Memory B cell (primary cell): ENCODE measurements at regions not wholly inside any gene's neighbourhood (a gene's known extent, or its start where the extent isn't known, plus 50 kb on each side); places are given as distances from the start of the nearest gene placed in this dataset.

ENCODE experiments used
- ATAC-seq: fragments of 150-1000 bp; cut with Tn5 transposase; 2 replicates; pipeline ENCODE4 v1.10.0; 2021; ENCODE audit warnings: low read depth, mild to moderate bottlenecking, moderate library complexity
- DNase-seq, 2 donors: peaks; one replicate each; pipeline ENCODE4 v3.0.0; 2022; ENCODE audit warnings: low spot score in 2 of 2
- H3K27ac Mint-ChIP-seq: one replicate; pipeline ENCODE4 v1.8.0; 2022; ENCODE audit warnings: mild to moderate bottlenecking, moderate library complexity, mixed read lengths
- H3K27me3 Mint-ChIP-seq: one replicate; pipeline ENCODE4 v1.8.0; 2022; ENCODE audit warnings: mixed read lengths
- H3K36me3 Mint-ChIP-seq: one replicate; pipeline ENCODE4 v1.8.0; 2022; ENCODE audit warnings: mild to moderate bottlenecking, mixed read lengths
- H3K4me1 Mint-ChIP-seq: one replicate; pipeline ENCODE4 v1.8.0; 2022; ENCODE audit warnings: mixed read lengths
- H3K4me3 Mint-ChIP-seq: one replicate; pipeline ENCODE4 v1.8.0; 2022; ENCODE audit warnings: mild to moderate bottlenecking, moderate library complexity, mixed read lengths
- H3K9me3 Mint-ChIP-seq: one replicate; pipeline ENCODE4 v1.8.0; 2022; ENCODE audit warnings: mixed read lengths

DNA sequence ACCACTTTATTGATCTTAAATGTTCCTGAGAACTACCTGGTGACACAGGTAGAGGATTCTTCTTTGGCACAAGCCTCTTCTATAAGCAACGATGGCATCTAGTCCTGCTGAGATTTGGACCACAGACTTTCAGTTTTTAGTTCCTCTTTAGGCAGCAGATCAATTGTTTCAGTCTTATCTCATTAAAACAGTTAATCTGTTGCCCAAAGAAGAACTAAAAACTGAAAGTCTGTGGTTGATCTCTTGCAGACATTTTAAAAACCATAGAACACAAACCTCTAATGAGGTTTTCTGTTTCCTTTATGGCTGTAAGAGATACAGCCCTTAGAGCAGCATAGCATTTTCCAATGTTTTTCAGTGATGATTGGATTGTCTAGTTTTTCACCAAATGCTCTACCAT lies 480.9 kb downstream of the MTRR start:
- H3K9me3 Mint-ChIP-seq, result peaks cover 8% of the 10 kb centered on the region
- H3K4me1 Mint-ChIP-seq, result peaks cover 2% of the 10 kb centered on the region

GRCh38 chr5:8350644-8351339 lies 481.8 kb downstream of the MTRR start:
- ATAC-seq (no peak), DNase-seq (no peak)
- Mint-ChIP-seq H3K4me1 (peaks cover 2% of the 10 kb centered on the region), H3K27me3 (no peaks in the 10 kb centered on the region), H3K36me3 (no peaks in the 10 kb centered on the region), H3K9me3 (peaks cover 4% of the 10 kb centered on the region), H3K4me3 (no peak overlapping the region), H3K27ac (no peak overlapping the region)

More for the DNA sequence above, 480.9 kb downstream of the MTRR start:
- no peak for DNase-seq
- Mint-ChIP-seq H3K27ac (no peak overlapping the region), H3K4me3 (no peak overlapping the region), H3K27me3 (no peaks in the 10 kb centered on the region), H3K36me3 (no peaks in the 10 kb centered on the region)
- ATAC-seq, result peak; percentile 31

DNA sequence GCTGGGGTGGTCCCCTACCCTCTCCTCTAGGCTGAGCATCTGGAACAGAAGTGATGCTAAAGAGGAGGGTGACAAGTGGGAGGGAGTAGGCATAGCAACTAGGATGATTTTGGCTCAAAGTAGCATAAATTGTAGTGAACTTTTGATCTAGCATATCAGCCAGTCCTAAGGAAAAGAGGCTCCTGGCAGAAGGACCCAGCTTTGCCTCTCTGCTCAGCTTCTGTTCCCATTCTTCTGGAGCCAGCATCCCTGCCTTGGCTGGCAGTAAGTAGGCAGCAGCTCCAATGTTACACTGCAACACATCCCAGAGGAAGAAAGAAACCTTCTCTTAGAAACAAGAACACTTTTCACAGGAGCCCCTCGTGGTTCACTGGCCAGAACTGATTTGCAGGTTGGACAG lies 487.0 kb downstream of the MTRR start:
- H3K27me3 Mint-ChIP-seq, result no peaks in the 10 kb centered on the region
- no peaks in the 10 kb centered on the region for H3K9me3 Mint-ChIP-seq
- no peak overlapping the region for H3K27ac Mint-ChIP-seq
- DNase-seq (no peak), ATAC-seq (no peak)
- H3K4me3 Mint-ChIP-seq, result no peak overlapping the region
- H3K4me1 Mint-ChIP-seq, result no peaks in the 10 kb centered on the region
- no peaks in the 10 kb centered on the region for H3K36me3 Mint-ChIP-seq

GRCh38 chr5:8360012-8360411 lies 491.1 kb downstream of the MTRR start:
- Mint-ChIP-seq H3K4me1 (no peaks in the 10 kb centered on the region), H3K9me3 (no peaks in the 10 kb centered on the region), H3K27ac (no peak overlapping the region), H3K27me3 (no peaks in the 10 kb centered on the region), H3K36me3 (no peaks in the 10 kb centered on the region), H3K4me3 (no peak overlapping the region)
- ATAC-seq (no peak), DNase-seq (no peak)

DNA sequence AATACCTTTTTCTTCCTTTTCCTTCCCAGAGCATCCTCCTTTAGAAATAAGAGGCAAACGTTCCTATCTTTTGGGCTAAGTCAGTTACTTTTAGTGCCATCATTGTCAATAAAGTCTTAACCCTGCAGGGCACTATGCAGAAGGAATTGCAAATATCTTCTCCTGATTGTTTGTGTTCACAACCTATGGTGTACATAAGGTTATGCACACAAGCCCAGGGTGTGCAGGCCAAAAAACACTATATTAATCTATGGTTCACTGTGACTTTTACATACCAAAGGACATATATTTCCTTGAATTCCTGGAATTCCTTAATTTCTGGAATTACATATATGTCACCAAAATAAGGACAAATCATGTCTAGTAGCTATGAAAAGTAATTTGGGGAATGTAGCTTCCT lies 493.5 kb downstream of the MTRR start:
- DNase-seq, result no peak
- H3K36me3 Mint-ChIP-seq, result no peaks in the 10 kb centered on the region
- no peaks in the 10 kb centered on the region for H3K9me3 Mint-ChIP-seq
- no peak overlapping the region for H3K4me3 Mint-ChIP-seq
- no peaks in the 10 kb centered on the region for H3K4me1 Mint-ChIP-seq
- H3K27ac Mint-ChIP-seq, result no peak overlapping the region
- peaks cover 2% of the 10 kb centered on the region for H3K27me3 Mint-ChIP-seq
- no peak for ATAC-seq

GRCh38 chr5:8363138-8363537 lies 494.2 kb downstream of the MTRR start:
- DNase-seq, result no peak
- Mint-ChIP-seq H3K27ac (no peak overlapping the region), H3K27me3 (peaks cover 2% of the 10 kb centered on the region), H3K9me3 (no peaks in the 10 kb centered on the region), H3K4me1 (no peaks in the 10 kb centered on the region), H3K36me3 (no peaks in the 10 kb centered on the region), H3K4me3 (no peak overlapping the region)
- ATAC-seq, result no peak

DNA sequence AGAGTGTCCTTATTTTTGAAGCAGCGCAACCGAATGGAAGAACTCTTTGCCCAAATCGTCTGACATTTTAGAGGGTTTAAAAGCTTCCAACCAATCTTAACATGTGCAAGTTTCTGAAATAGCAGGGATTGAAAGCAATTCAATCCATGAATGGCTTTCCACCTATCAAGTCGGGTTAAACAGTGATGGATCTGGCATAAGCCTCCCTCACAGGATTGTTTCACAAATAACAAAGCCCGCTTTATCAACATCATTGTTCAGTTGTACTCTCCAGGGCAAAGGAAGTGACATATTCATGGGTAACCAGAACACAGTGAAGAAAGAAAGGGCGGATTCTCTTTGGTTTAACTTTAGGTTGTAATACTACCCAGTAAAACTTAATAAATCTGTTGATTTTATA lies 497.3 kb downstream of the MTRR start:
- H3K4me1 Mint-ChIP-seq, result no peaks in the 10 kb centered on the region
- DNase-seq, result no peak
- H3K27me3 Mint-ChIP-seq, result peaks cover 2% of the 10 kb centered on the region
- H3K27ac Mint-ChIP-seq, result no peak overlapping the region
- no peaks in the 10 kb centered on the region for H3K36me3 Mint-ChIP-seq
- H3K9me3 Mint-ChIP-seq, result no peaks in the 10 kb centered on the region
- ATAC-seq, result no peak
- H3K4me3 Mint-ChIP-seq, result no peak overlapping the region

DNA sequence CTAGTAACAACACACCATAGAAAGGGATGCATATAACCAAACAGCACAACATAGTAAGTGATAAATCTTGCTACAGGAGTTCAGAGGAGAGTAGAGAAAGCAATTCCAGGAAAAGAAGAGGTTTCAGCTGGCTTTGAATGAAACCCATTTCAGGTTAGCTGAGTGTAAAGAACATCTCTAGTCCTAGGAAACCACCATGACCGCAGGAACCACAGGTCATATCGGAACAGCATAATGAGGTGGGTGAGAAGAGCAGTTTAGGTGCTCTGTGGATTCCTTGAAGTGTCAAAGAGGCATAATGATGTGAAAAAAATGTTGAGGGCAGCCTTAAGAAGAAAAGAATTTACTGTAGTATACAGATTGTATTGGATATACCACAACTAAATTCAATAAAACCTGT lies 507.5 kb downstream of the MTRR start:
- H3K27ac Mint-ChIP-seq, result no peak overlapping the region
- no peak for DNase-seq

GRCh38 chr5:8381972-8382371 lies 513.0 kb downstream of the MTRR start:
- no peak for DNase-seq
- no peaks in the 10 kb centered on the region for H3K27me3 Mint-ChIP-seq
- H3K4me3 Mint-ChIP-seq, result no peak overlapping the region
- H3K27ac Mint-ChIP-seq, result no peak overlapping the region
- ATAC-seq, result no peak
- no peaks in the 10 kb centered on the region for H3K36me3 Mint-ChIP-seq
- no peaks in the 10 kb centered on the region for H3K4me1 Mint-ChIP-seq
- H3K9me3 Mint-ChIP-seq, result no peaks in the 10 kb centered on the region

More for the DNA sequence above, 507.5 kb downstream of the MTRR start:
- H3K27me3 Mint-ChIP-seq, result no peaks in the 10 kb centered on the region
- H3K36me3 Mint-ChIP-seq, result no peaks in the 10 kb centered on the region
- H3K4me1 Mint-ChIP-seq, result no peaks in the 10 kb centered on the region
- no peak overlapping the region for H3K4me3 Mint-ChIP-seq
- no peak for ATAC-seq
- H3K9me3 Mint-ChIP-seq, result no peaks in the 10 kb centered on the region

GRCh38 chr5:8382456-8382855 lies 513.5 kb downstream of the MTRR start:
- no peak overlapping the region for H3K4me3 Mint-ChIP-seq
- H3K4me1 Mint-ChIP-seq, result no peaks in the 10 kb centered on the region
- no peaks in the 10 kb centered on the region for H3K36me3 Mint-ChIP-seq
- H3K27ac Mint-ChIP-seq, result no peak overlapping the region
- no peaks in the 10 kb centered on the region for H3K9me3 Mint-ChIP-seq
- DNase-seq (no peak), ATAC-seq (no peak)
- no peaks in the 10 kb centered on the region for H3K27me3 Mint-ChIP-seq

DNA sequence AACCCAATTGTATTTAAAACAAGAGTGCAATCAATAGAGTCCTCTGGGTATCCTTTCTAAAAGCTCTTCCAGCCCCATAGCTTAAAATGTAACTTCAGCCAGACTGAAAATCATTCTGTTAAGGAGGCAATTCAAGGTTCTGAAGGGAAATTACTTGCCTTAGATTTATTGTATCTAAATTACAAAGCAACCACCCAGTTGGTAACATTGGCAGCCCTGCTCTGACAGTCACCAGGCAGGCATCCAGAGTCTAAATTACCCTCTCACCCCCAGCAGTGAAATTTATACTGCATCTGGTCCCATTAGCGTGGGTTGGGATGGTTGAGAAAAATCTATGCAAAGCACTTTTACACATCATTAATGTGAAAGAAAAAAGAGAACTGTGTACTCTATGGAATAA lies 514.7 kb downstream of the MTRR start:
- DNase-seq, result no peak
- Mint-ChIP-seq H3K27ac (no peak overlapping the region), H3K27me3 (peaks cover 3% of the 10 kb centered on the region), H3K36me3 (no peaks in the 10 kb centered on the region), H3K4me3 (no peak overlapping the region), H3K4me1 (no peaks in the 10 kb centered on the region), H3K9me3 (no peaks in the 10 kb centered on the region)
- ATAC-seq, result no peak

DNA sequence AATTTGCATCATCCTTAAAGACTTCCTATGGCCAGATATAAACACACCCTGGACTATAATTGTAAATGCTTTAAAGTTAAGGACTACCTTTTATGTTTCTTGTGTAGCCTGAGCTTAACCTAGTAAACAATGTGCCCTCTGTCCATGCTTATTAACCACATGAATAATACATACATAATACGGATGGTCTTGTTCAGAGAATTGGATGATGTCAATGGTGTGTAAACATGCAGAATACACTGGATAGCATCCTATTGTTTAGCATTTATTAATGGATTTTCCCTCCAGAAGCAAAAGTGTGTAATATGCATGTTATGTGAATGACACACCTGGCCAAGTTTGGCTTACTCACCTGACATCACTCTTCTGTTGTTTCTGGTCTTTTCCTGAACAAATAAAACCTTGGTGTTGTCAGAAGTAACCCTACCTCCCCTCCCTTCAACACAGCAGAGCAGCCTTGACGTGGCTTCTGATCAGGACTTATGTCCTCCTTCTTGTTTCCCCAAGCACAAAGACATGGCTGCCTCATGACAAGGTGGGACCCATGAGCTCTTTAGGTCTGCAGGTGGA lies 517.9 kb downstream of the MTRR start:
- no peaks in the 10 kb centered on the region for H3K4me1 Mint-ChIP-seq
- ATAC-seq, result no peak
- peaks cover 3% of the 10 kb centered on the region for H3K27me3 Mint-ChIP-seq
- H3K27ac Mint-ChIP-seq, result no peak overlapping the region
- H3K9me3 Mint-ChIP-seq, result no peaks in the 10 kb centered on the region
- no peak for DNase-seq
- H3K4me3 Mint-ChIP-seq, result no peak overlapping the region
- H3K36me3 Mint-ChIP-seq, result no peaks in the 10 kb centered on the region

- no peak for ATAC-seq
- Mint-ChIP-seq H3K27ac (no peak overlapping the region), H3K4me3 (no peak overlapping the region), H3K9me3 (no peaks in the 10 kb centered on the region), H3K36me3 (no peaks in the 10 kb centered on the region), H3K4me1 (no peaks in the 10 kb centered on the region), H3K27me3 (peaks cover 3% of the 10 kb centered on the region)
- DNase-seq, result no peak
Observed at GRCh38 chr5:8391911-8392310, 523.0 kb downstream of the MTRR start.

DNA sequence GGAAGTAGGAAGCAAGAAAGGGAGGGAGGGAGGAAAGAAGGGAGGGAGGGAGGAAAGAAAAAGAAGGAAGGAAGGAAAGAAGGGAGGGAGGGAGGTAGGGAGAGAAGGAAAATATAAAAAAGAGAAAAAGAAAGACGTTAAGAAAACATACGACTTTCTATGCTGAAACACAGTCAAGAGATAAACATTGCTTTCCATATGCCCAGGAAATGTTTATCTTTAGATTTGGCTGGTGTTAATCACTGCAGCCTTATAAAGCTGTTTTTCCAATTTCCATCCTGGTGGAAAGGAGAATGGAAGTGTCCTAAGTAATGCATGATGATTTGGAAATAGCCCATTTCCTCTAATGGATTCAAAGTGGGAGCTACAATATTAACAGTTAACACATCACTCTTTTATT lies 524.3 kb downstream of the MTRR start:
- ATAC-seq (no peak), DNase-seq (no peak)
- Mint-ChIP-seq H3K27ac (no peak overlapping the region), H3K36me3 (no peaks in the 10 kb centered on the region), H3K9me3 (peaks cover 1% of the 10 kb centered on the region), H3K27me3 (no peaks in the 10 kb centered on the region), H3K4me3 (no peak overlapping the region), H3K4me1 (no peaks in the 10 kb centered on the region)

- no peak overlapping the region for H3K4me3 Mint-ChIP-seq
- H3K4me1 Mint-ChIP-seq, result no peaks in the 10 kb centered on the region
- no peaks in the 10 kb centered on the region for H3K27me3 Mint-ChIP-seq
- H3K27ac Mint-ChIP-seq, result no peak overlapping the region
- no peaks in the 10 kb centered on the region for H3K36me3 Mint-ChIP-seq
- DNase-seq, result no peak
- H3K9me3 Mint-ChIP-seq, result peaks cover 1% of the 10 kb centered on the region
- ATAC-seq, result no peak
Observed at GRCh38 chr5:8394965-8395364, 526.0 kb downstream of the MTRR start.
